T-helper 1 cell (primary cell): ENCODE measurements at regions not wholly inside any gene's neighbourhood (a gene's known extent, or its start where the extent isn't known, plus 50 kb on each side); places are given as distances from the start of the nearest gene placed in this dataset.
A peak's percentile ranks its signal among the peaks of the same experiment; 100 is the strongest.

ENCODE experiments used
- DNase-seq, 5 donors: peaks; one replicate each; pipeline ENCODE4 v3.0.0-alpha.2; 2012 to 2020

DNA sequence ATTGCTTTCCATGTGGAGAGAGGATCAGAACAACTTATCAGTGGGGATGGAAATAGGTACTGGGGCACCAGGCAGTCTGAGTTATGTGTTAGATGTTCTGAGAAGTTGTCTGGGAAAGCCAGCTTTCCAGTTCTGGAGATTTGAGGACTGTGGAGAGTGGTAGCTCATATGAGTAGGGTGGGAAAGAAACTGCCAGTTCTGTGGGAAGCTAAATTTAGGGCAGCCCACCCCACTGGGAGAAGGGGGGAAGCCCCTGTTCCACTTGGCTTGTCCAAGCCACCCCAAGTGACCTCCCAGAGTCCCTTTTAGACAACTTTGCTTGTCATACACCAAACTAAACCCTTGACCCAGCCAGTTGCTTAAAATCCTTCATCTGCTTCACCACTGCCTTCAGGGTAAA lies 189.5 kb downstream of the REEP3 start:
- DNase-seq = no peak

DNA sequence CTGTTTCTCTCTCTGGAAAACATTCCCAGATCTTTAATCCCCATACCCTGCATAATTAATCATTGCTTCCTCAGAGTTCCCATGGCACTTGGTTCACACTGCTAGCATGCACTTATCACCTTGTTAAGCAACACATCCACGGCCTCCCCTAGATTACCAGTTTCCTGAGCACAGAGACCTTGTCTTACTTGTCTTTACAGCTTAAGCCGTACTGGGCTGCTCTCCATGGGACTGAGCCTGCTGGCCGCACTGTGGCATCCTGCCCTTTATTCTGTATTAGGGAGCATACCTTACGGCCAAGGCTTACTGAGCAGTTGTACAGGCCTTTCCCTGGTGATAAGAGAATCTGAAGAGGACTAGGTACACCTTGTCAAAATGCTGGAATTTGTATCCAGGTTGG lies 190.2 kb downstream of the REEP3 start:
- DNase-seq = no peak

DNA sequence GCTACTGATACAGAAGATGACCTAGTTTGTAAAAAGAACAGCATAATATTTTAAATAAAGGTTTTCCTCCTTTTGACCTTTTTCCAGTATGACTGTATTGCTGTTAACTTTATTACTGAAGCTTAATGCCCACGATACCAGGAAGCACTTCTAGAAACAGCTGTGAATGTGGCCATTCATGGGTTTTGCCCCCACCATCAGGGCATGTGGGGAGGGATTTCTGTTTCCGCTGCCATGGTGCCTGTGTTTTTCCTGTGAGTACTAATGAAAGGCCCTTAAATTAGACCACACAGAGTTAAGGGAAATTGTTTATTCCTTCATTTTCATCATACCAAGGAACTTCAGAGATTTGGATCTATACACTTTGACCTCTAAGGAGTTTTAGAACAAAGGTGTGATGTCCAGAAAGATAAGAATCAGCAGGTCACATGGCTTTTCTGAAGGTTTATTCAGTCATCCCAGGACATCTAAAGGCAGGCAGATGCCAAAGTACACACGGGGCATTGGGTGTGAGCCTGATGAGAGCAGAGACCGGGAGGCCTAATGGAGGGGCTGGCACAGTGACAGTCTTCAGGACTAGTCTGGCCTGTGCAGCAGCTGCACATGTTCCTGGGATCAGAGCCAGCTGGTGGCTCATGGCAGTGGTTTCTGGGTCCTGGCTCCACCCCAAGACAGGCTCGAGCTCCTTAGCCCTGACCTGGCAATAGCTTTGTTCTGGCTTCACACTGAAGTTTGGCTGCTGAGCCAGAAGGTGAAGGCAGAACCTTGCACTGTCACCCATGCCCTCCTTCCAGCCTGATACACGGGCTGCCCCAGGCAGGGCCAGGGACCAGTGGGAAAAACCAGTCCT lies 190.9 kb downstream of the REEP3 start:
- no peak for DNase-seq

DNA sequence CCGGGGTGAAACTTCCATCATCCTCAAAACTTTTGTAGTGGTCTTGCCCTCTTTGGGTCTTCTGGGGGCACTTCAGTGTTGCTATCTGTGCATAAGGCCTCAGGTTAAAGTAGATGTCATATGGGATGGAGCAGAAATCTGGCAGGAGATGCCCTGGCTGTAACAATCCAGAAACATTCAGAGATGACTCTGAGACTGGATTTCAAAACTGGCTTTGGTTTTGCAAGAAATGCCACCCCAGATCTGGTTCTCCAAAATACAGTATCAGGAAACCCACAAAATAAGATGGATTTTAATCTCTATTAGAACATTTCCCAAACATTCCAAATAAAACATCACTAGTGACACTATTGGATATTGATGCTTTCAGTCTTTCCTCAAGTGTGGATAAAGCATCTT lies 191.5 kb downstream of the REEP3 start:
- no peak for DNase-seq

DNA sequence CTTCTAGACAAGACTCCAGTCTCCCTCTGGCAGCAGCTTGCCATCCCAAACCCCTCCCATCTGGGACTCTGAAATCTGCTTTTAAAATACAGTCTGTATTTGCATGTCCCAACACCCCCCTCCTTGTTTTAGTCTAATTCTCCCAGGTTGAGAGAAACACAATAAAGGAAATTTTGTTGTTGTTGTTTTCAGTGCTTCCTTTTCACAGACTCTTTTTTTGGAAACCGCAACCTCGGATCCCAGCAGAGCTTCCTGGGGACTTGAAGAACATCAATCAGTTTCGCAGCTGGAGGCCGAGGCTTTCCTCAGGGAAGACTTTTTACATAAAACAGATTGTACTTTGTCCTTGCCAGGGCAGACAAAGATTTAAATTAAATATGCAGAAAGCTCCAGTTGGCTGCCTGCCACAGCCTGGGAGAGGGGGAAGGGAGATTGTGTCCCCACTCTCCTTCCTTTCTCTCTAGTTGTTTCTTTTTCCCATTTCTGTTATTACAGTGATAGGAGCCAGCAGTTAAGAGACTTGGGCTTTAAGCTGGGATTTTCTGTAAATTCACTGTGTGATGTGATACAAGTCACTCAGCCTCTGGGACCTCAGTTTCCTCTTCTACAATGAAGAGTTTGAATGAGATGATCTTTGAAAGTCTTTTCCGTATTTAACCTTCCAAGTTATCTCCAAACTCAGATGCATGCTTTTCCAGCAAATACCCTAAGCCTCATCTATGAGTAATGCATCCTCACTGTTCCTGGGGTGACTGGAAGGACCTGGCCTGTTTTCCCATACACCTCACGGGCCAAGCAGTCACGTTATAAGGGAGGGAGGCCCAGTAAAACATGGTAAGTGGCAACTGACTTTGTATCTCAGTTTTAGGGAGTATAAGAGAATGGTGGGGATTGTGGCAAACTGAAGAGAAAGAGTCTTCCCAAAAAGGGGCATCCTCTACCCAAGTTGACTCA lies 192.3 kb downstream of the REEP3 start:
- DNase-seq = no peak

DNA sequence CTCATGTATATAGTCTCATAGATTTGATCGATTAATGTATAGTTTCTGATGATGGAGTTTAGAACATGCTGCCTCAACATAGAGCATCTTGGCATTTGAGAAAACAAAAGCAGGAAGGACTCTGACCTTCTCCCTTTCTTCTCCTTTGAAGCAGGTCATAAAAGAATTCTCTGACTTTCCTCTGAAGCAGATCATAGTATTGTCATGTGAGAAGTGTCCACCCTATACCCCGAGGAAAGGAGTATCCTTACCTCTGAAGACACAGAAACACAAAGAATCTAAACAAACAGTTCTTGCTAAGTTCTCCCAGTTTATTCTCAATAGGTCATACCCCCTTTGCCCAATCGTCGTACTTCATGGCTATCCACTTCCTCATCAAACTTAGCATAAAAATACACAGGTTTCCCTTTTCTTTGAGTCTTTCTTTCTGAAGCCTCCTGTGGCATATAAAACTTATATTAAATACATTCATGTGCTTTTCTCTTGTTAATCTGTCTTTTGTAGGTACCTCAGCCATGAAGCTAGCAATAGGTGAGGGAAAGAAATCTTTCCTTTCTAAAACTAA lies 194.9 kb downstream of the REEP3 start:
- DNase-seq = no peak

DNA sequence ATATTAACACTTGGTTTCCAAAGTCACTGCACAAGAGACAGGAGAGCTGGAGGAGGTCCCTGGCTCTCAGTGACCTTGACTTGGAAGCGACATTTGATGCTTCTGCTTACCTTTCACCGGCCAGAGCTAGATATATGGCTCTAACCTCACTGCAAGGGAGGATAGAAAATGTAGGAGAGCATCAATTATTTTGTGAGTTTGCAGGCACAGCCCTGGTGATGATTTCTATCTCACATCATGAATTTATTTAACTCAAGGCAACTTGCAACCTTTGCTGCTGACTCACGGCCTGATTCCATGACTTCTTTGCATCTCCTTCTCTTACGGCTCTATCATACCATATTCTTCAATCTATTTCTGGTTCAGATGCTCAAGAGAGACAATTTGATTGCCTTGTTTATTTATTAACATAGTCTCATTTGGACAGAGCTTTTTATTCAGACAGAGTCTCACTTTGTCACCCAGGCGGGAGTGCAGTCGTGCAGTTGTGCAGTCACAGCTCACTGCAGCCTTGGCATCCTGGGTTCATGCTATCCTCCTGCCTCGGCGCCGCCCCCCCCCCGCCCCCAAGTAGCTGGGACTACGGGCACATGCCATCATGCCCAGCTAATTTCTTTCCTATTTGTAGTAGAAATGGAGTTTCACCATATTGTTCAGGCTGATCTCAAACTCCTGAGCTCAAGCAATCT lies 196.0 kb downstream of the REEP3 start:
- DNase-seq = no peak

DNA sequence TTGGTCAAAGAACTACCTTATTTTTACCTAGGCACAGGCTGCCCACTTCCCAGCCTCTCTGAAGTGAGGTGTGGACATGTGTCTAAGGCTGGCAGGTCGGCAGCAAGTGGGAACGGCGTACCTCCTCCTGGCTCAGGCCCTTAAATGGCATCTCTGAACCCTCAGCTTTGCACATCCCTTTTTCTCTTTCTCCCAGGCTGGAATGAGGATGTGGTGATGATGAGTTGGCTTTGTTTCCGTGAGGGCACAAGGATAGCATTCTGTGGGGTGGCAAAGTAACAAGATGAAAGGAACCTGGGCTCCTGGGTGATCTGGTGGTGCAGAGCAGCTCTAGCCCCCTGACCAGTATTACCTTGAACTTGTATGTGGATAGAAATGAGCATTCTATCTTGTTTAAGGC lies 196.8 kb downstream of the REEP3 start:
- DNase-seq = no peak

DNA sequence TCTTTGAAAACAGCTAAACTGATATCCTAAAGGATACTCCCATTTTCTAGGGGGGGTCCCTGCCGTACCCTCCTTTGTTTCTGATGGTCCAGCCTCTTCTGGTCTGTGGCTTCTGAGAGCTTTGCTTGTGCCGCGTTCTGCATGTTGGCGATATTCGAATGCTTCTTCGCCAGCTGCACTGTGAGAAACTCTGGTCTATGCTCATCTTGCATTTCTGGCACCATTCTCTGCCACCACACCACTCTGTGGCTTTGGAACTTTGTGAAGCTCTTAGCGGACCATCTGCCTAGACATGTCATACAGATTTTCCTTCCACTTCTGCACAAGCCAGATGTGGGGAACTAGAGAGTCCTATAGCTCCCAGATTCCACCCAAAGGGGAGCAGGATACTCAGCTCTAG lies 197.2 kb downstream of the REEP3 start:
- DNase-seq = no peak

DNA sequence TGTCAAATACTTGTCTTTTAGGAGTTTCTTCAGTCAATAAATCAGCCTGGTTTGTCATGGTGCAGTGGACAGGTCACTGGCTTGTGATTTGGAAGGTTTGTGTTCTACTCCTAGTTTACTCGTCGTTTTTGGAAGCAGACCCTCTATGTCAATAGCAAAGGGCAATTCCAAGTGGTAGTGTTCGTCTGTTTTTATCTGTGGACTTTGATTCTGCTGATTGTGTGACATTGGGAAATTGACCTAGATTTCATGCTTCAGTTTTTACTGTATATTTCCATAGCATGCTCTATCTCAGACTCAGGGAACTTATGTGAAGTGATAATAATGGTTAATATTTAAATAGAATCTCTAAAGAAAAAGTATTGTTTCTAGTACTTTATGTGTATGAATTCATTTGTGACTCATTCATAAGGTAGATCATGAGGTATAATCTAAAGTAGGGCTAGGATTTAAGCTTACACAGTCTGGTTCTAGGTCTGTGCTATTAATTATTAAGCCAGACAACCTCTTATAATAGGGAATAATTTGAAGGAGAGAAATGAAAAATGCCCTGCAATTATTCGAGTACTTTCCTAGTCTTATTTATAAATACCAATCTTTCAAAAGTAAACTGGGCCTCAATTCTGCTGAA lies 198.1 kb downstream of the REEP3 start:
- no peak for DNase-seq

DNA sequence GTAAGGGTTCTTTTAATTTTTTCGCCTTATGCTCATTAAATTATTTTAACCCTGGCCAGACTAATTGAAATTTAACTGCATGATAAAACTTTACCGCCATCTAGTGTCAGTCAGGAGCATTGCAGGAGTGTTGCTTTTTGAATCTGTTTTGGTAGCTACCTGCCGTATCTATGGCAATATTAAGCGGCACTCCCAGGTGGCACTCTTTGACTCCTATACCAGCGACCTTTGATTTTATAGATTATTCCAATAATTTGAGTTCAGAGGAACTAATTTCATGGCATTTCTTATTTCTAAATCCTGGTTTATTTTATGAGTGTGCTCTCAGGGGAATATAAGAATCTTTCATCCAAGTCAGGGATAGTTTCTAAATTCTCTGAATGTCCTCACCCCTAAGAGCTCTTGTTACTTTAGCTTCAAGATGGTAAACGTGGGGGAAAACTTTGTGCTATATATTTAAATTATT lies 198.9 kb downstream of the REEP3 start:
- DNase-seq = peak in 4 of 5 donors; percentile 16 to 55 (median 38)

DNA sequence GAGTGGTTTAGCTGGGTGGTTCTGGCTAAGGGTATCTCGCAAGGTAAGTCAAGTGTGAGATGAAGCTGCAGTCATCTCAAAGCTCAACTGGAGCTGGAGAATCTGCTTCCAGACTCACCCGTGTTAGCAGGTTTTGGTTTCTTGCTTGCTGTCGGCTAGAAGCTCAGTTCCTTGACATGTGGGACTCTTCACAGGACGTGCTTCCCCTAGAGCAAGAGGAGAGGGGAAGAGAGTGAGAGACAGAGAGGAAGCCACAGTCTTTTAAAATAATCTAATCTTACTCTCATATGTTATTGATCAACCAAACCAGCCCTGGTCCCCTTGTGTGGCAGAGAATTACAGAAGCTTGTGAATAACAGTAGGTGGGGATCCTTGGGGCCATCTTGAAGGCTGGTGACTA lies 199.5 kb downstream of the REEP3 start:
- peak in 1 of 5 donors; percentile 19 for DNase-seq

DNA sequence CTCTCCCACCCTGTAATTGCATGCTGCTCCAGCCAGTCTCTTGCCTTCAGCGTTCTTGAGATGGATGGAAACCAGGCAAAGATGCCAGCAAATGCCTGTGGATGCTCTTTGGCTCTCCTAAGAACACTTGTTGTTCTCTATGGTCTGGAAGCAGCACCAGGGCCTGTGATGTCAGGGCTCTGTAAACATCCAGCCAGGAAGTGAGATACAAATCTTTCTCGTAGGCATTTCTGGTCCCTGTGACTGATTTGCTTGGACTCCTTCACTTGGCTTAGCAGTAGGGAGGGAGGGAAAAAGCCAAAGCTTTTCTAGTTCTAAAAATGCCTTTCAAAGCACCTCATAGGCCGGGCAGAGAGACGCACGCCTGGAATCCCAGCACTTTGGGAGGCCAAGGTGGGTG lies 201.3 kb downstream of the REEP3 start:
- DNase-seq = no peak

DNA sequence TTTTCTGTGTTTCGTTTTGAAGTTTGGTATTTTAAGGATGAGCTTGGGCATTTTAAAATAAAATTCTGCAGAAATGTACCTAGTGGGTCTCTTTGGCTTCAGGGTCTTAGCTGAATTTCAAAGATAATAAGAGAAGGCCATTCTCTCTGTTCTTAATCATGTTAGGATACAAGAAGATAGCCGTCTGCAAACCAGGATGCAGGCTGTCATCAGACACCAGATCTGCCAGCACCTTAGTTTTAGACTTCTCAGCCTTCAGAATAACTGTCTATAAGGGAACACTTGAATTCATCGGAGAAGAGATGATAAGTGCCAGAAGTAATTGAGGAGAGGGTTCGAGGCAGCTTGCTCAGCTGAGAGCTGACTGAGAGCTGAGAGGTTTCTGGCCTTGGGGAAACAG lies 202.1 kb downstream of the REEP3 start:
- DNase-seq = no peak

DNA sequence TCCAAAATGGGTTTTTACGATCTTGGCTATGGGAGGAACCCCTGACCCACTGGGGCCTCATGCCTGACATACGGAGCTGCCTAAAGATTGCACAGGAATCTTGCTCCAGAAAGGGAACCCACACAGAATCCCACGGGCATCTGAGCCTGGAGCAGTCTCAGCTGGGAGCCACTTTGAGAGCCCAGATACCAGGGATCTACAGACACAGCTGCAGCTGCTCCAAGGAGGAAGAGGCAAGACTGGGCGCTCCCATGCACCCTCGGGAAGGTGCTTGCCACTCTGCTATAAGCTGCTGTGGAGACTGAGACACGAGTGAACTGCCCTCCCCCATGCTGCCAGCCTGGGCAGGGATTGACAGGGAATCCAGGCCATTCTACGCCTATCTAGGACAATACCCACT lies 202.5 kb downstream of the REEP3 start:
- no peak for DNase-seq

DNA sequence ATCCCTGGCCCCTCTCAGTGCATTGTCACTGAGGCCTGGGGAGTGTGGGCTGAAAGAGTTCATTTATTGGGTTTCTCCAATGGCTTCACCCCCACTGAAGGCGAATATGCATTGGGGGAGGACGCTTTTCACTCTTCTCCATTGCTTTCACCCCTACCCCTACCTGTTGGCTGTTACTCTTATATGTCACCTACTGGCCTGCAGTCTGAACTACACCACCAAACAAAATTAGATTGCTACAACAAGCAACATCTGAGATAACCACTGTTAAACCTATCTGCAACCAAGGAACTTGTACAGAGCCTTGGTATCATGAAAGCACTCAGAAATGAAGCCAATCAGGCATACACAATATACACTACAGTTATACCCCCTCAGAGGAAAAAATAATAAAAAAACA lies 203.7 kb downstream of the REEP3 start:
- DNase-seq = no peak

DNA sequence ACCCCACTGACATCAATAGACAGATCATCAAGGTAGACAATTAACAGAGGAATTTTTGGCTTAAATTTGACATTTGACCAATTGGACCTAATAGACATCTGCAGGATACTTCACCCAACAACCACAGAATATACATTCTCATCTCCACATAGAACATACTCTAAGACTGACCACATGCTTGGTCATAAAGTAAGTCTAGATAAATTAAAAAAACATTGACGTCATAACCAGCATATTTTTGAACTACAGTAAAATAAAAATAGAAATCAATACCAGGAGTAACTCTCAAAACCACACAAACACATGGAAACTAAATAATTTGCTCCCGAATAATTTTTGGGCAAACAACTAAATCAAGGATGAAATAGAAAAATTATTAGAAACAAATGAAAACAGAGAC lies 205.7 kb downstream of the REEP3 start:
- no peak for DNase-seq

DNA sequence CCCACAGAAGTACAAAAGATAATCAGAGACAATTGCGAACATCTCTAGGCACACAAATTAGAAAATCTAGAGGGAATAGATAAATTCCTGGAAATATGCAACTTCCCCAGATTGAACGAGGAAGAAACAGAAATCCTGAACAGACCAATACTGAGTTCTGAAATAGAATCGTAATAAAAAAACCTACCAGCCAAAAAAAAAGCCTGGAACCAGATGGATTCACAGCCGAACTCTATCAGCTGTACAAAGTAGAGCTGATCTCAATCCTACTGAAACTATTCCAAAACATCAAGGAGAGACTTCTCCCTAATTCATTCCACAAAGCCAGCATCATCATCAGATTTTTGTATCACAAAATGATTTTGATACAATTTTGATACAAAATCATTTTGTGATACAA lies 206.4 kb downstream of the REEP3 start:
- DNase-seq = no peak

DNA sequence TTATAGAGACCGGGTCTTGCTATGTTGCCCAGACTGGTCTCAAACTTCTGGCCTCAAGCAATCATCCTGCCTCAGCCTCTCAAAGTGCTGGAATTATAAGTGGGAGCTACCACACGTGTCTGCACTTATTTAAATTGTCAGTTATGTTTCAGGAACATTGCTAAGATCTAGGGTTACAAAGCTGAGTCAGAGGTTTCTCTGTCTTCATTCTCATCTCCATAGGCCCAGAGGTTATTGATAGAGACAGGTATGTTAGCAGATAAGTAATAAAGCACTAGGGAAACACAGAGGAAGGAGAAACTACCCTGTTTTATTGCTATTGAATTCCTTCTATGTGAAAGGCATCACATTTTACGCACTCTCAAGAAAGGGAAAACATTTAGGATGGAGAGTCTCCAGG lies 214.1 kb downstream of the REEP3 start:
- no peak for DNase-seq

DNA sequence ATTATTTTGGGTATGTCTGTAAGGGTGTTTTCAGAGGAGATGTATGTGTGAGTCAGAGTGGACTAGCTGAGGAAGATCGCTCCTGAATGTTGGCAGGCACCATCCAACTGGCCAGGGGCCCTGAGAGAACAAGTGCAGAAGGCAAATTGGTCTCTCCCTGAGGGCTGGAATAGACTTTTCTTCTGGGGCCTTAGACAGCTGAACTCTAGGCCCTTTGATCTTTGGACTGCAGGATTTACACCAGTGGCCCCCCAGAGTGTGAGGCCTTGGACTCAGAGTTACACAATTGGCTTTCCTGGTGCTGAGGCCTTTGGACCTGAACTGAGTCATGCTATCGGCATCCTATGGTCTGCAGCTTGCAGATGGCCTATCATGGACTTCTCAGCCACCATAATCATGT lies 217.2 kb downstream of the REEP3 start:
- no peak for DNase-seq

DNA sequence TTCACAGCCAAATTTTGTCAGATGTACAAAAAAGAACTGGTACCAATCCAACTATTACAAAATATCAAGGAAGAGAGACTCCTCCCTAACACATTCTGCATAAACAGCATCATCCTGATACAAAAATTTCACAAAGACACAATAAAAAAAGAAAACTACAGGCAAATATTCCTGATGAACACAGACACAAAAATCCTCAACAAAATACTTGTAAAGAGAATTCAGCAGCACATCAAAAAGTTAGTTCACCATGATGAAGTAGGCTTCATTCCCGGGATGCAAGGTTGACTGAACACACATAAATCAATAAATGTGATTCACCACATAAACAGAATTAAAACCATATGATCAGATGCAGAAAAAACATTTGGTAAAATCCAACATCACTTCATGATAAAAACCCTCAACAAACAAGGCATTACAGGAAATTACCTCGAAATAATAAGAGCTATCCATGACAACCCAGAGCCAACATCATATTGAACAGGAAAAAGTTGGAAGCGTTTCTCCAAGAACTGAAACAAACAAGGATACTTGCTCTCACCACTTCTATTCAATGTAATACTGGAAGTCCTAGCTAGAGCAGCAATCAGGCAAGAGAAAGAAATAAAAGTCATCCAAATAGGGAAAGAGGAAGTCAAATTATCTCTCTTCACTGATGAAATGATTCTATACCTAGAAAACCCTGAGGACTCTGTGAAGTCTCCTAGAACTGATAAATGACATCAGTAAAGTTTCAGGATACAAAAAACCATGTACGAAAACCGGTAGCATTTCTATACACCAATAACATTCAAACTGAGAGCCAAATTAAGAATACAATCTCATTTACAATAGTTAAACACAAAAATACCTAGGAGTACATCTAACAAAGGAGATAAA lies 223.1 kb downstream of the REEP3 start:
- no peak for DNase-seq
